NCI-H524 treated with DMSO at 0.1 percent for 48 hours (cell line): ENCODE measurements at regions not wholly inside any gene's neighbourhood (a gene's known extent, or its start where the extent isn't known, plus 50 kb on each side); places are given as distances from the start of the nearest gene placed in this dataset.

Experiments
- DNase-seq: peaks from one replicate; lab custom pipeline; 2025; lab: John Stamatoyannopoulos, UW

DNA sequence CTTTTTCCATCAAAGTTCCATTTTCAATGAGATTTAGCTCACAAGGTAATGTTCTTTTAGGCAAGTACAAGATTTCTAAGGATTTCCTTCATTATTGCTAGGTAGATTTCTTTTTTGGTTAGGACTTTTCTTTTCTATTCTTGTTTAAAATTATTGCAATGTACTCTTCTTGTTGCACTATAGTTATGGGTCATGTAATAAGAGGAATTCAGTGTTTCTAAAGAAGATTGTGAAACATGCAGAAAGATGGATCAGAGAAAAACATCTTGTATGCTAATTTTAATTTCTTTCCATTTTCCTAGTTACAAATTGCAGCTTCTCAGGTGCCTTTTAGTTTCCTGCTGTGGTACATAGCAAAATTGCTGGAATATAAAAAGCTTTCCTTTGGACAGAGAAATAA is 56.1 kb downstream of the BTG1 start:
- DNase-seq = no peak

DNA sequence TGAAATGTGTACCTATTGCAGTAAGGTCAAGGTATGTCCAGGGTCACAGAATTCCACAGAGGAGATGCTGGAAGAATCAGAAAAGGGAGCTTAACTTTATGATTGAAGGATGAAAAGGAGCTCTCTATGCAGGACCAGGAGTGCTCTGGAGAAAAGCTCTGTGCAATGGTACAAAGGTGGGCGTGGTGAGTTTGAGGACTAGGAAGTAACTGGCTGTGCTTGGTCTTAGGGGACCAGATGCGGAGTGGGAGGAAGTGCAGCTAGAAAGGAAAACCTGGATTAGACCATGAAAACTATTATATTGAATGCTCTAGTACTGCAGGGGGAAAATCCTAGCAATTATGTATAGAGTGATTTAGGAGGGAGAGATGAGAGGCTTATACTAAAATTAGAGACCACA is 56.8 kb downstream of the BTG1 start:
- DNase-seq = no peak

DNA sequence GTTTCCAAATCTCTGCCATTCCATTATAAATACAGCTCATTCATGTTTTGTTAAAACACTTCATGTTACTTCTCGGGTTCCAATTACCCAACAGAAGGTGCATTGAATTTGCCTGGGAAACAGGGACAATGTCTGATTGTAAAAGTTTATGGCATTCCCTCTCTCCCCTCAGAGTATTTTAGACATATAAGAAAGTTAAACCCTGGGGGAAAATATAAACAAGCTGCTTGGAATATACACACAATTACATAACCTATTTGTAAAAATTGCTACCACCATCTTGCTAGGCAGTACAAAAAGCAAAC is 60.0 kb downstream of the BTG1 start:
- no peak for DNase-seq

DNA sequence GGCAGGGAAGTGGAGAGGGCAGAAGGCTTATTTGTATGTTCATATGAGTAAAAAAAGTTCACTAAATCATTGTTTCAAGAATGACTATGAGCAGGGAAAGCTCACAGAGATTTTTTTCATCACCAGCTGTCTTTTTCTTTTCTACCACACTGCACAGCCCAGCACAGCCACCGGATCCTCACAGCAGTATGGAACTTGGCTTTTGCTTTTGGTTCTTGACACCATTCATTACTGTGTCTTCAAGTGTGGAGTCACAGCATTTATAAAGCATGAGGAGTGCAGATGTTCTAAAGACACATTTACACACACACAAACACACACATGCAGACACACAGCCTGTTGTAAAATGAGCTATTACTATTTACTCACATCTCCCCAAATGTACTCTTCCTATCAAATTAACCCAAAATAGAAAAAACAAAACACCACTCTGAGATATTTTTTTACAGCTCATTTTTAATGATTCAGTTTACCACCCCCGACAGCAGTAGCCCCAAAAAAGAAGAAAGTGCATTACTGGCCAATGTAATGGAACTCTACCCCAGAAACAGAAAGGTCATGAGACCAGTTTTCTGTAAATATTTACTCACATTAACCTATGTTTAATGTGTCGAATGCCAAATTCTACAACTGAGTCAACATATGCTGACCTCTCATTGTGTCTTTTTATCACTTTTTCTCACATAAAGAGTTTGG is 60.5 kb downstream of the BTG1 start:
- DNase-seq = no peak

DNA sequence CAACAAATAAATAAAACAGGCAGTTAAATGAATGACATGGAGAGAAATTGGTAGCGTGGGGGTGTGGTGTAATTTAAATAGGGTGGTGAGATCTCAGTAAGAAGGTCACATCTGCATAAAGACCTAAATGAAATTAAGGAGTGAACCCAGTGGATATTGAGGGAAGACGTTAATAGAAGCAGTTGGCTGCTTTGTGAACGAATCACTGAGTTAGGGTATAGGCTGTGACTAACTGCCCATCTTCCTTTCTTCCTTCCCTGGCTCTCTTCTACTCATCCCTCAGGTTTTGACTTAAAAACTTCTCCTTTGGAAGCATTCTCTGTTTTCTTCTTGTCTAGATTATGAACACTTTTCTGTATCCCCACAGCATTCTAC is 64.7 kb downstream of the BTG1 start:
- no peak for DNase-seq

- no peak for DNase-seq
These were observed 66.6 kb downstream of the BTG1 start for GRCh38 chr12:92079054-92079385.

- no peak for DNase-seq
These were observed 67.2 kb downstream of the BTG1 start for GRCh38 chr12:92078167-92079053.

GRCh38 chr12:92077530-92077929 is 68.1 kb downstream of the BTG1 start:
- DNase-seq = no peak

DNA sequence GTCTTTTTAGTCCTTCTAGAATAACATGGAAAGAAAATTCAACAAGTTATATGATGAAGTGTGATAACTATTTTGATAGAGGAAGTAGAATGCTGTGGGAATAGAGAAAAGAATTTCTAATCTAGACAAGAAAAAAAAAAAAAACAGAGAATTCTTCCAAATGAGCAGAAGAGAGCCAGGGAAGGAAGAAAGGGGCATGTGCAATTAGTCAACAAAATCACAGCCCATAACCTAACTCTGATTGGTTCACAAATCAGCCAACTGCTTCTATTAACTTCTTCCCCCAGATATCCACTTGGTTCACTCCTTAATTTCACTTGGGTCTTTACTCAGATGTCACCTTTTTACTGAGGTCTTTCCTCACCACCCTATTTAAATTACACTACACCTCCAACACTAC is 69.5 kb downstream of the BTG1 start:
- no peak for DNase-seq

DNA sequence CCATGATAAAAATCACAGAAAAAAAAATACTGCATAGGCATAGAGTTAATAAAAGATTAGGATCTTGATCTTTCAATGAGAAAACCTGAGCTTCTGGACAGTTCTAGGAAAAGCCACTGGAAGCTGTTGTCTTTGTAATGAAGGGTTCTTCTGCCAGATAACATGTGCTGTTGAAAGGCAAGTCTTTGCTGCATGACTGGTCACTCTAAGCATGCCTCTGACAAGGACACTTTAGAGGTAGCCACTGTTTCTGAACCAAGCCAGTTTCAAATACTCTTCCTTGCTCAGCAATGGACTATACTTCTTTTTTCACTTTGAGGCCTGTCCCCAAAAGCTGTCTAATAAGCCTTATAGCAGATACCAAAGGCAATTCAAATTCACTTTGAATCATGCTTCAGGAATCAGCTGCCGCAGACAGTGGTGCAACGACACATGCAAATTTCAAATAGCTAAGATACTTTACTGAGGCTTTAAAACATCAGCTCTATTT is 70.2 kb downstream of the BTG1 start:
- no peak for DNase-seq

- DNase-seq = no peak
These were observed 70.8 kb downstream of the BTG1 start for GRCh38 chr12:92074889-92075288.

- no peak for DNase-seq
These were observed 72.6 kb downstream of the BTG1 start for GRCh38 chr12:92073094-92073493.

DNA sequence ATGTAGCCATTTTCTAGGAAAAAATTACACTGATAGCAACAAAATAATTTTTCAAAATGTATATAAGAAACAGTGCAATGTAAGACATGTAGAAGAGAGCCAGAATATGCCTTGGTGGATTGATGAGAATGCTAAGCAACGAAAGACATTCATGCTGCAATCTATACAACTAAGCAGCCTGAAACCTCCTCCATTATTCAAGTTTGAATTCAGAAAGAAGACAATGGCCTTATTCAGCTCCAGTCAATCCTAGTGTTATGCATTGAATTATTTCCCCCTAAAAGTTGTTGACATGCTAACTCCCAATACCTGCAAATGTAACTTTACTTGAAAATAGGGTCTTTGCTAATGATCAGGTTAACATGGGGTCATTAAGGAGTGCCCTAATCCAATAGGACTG is 73.5 kb downstream of the BTG1 start:
- no peak for DNase-seq

GRCh38 chr12:92070864-92071445 is 74.7 kb downstream of the BTG1 start:
- no peak for DNase-seq

GRCh38 chr12:92070054-92070863 is 75.4 kb downstream of the BTG1 start:
- no peak for DNase-seq

GRCh38 chr12:92068459-92068858 is 77.2 kb downstream of the BTG1 start:
- no peak for DNase-seq

GRCh38 chr12:92065639-92066038 is 80.0 kb downstream of the BTG1 start:
- no peak for DNase-seq

DNA sequence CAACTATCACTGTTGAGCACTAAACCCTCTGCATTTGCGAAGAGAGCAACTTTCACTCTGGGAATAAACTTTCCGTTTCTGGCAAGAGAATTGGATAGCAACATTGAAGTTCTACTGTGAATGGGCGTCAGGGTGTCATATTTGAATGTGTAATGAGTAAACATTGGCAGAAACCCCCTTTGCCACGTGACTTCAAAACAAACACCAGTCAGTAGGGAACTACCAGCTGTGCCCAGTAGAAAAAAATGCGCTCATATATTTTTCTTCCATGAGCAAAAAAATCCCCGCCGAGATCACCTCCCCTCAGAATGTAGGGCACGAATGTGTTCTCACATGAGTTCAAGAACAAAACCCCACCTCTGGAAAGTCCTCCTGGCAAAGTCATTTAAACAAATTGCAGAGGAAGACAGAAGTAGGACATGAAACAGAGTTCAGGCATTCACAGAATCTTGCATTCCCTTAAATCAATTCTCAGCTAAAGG is 80.6 kb downstream of the BTG1 start:
- DNase-seq = no peak

- DNase-seq = no peak
These were observed 81.2 kb downstream of the BTG1 start for GRCh38 chr12:92064422-92064821.

GRCh38 chr12:92063641-92064040 is 82.0 kb downstream of the BTG1 start:
- DNase-seq = no peak

DNA sequence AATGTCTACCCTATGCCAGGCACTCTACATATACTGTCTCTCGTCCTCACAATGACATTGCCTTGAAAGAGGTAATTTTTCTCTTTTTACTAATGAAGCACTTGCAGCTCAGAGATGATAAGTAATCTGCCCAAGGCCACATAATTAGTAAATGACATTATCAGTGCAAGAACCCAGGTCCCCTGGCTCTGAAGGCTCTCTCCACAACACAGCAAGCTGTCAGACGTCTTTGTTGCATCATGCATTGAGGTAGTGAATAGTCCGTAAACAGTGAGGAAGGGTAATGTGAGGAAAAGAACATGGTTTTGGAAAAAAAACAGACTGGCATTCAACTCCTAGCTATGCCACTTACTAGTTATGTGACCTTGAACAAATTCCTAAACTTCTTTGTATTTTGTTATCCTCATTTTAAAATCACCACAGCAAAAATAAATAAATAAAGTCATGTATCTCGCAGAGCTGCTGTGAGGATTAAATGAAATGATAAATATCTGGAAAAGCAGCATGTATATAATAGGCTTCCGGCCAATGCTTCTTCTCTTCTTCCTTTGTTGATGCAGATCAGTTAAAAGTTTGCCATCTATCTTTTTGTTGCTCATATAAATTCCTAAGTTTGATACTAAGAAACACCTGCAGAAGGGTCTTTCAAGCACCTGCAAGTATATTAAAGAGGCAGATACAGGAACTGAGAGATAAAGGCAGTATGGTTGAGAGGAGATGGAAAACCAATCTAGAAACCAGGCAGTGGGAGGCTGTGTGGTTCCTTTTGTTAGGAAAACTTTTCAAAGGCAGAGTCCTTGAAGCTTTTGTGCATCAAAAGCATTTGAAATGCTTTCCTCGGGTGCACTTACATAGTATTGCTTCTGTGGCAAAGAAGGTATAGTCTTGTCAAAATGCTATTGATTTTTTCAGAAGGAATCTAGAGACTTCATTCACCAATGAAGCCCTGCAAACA is 82.8 kb downstream of the BTG1 start:
- DNase-seq = no peak
